IPS-18a (cell line): ENCODE measurements at regions not wholly inside any gene's neighbourhood (a gene's known extent, or its start where the extent isn't known, plus 50 kb on each side); places are given as distances from the start of the nearest gene placed in this dataset.
"Not testable (repeated sequence)": the region's sequence is repeated elsewhere in the genome, so short reads cannot be mapped to it uniquely, and the experiment has no call there.

ENCODE experiments used
- H3K27ac ChIP-seq: one replicate; pipeline ENCODE4 v1.5.1; 2013; ENCODE audit warnings: low read length
- H3K27me3 ChIP-seq: one replicate; pipeline ENCODE4 v1.6.1; 2013; ENCODE audit warnings: mild to moderate bottlenecking, low read length; ENCODE audit not compliant: control insufficient read depth, insufficient read depth
- H3K36me3 ChIP-seq: one replicate; pipeline ENCODE4 v1.6.1; 2013; ENCODE audit warnings: low read depth, low read length; ENCODE audit not compliant: control insufficient read depth
- H3K4me1 ChIP-seq: one replicate; pipeline ENCODE4 v1.6.1; 2013; ENCODE audit warnings: low read depth, low read length; ENCODE audit not compliant: control insufficient read depth
- H3K4me3 ChIP-seq: one replicate; pipeline ENCODE4 v1.5.1; 2013; ENCODE audit warnings: low read length
- H3K9ac ChIP-seq: one replicate; pipeline ENCODE4 v1.6.1; 2013; ENCODE audit warnings: mild to moderate bottlenecking, low read length, moderate library complexity
- H3K9me3 ChIP-seq: one replicate; pipeline ENCODE4 v1.6.1; 2013; ENCODE audit warnings: low read depth, low read length; ENCODE audit not compliant: control insufficient read depth

- H3K9me3 ChIP-seq, H3K4me3 ChIP-seq, H3K27me3 ChIP-seq, H3K9ac ChIP-seq, H3K36me3 ChIP-seq, H3K4me1 ChIP-seq, H3K27ac ChIP-seq: not testable (repeated sequence)
Observed at GRCh38 chr4:32716090-32716620, 1996.0 kb downstream of the PCDH7 start.

- no peaks in the 10 kb centered on the region for H3K9me3 ChIP-seq
- H3K27ac ChIP-seq, result no peak overlapping the region
- no peak overlapping the region for H3K4me3 ChIP-seq
Observed at GRCh38 chr4:32735856-32736590, 2015.9 kb downstream of the PCDH7 start.

GRCh38 chr4:32744211-32744610 lies 2024.0 kb downstream of the PCDH7 start:
- Histone ChIP-seq H3K9ac (no peak overlapping the region), H3K4me1 (no peaks in the 10 kb centered on the region), H3K27me3 (no peaks in the 10 kb centered on the region), H3K9me3 (no peaks in the 10 kb centered on the region), H3K27ac (no peak overlapping the region), H3K4me3 (no peak overlapping the region), H3K36me3 (no peaks in the 10 kb centered on the region)

More at GRCh38 chr4:32735856-32736590, 2015.9 kb downstream of the PCDH7 start:
- Histone ChIP-seq H3K27me3 (no peaks in the 10 kb centered on the region), H3K36me3 (no peaks in the 10 kb centered on the region), H3K4me1 (no peaks in the 10 kb centered on the region), H3K9ac (no peak overlapping the region)

GRCh38 chr4:32745351-32745750 lies 2025.2 kb downstream of the PCDH7 start:
- no peak overlapping the region for H3K4me3 ChIP-seq
- no peaks in the 10 kb centered on the region for H3K9me3 ChIP-seq
- H3K27me3 ChIP-seq, result no peaks in the 10 kb centered on the region
- H3K36me3 ChIP-seq, result no peaks in the 10 kb centered on the region
- H3K9ac ChIP-seq, result no peak overlapping the region
- no peaks in the 10 kb centered on the region for H3K4me1 ChIP-seq
- no peak overlapping the region for H3K27ac ChIP-seq

GRCh38 chr4:32748061-32748460 lies 2027.9 kb downstream of the PCDH7 start:
- H3K27me3 ChIP-seq, result no peaks in the 10 kb centered on the region
- no peak overlapping the region for H3K27ac ChIP-seq
- H3K4me3 ChIP-seq, result no peak overlapping the region
- H3K36me3 ChIP-seq, result no peaks in the 10 kb centered on the region
- no peaks in the 10 kb centered on the region for H3K4me1 ChIP-seq
- no peak overlapping the region for H3K9ac ChIP-seq
- no peaks in the 10 kb centered on the region for H3K9me3 ChIP-seq

- no peak overlapping the region for H3K27ac ChIP-seq
- H3K9me3 ChIP-seq, result no peaks in the 10 kb centered on the region
- H3K4me3 ChIP-seq, result no peak overlapping the region
- no peaks in the 10 kb centered on the region for H3K27me3 ChIP-seq
- H3K36me3 ChIP-seq, result no peaks in the 10 kb centered on the region
- no peak overlapping the region for H3K9ac ChIP-seq
- no peaks in the 10 kb centered on the region for H3K4me1 ChIP-seq
Observed at GRCh38 chr4:32748498-32748897, 2028.3 kb downstream of the PCDH7 start.

GRCh38 chr4:32752962-32753361 lies 2032.8 kb downstream of the PCDH7 start:
- Histone ChIP-seq H3K9me3 (peaks cover 3% of the 10 kb centered on the region), H3K4me3 (no peak overlapping the region), H3K27me3 (no peaks in the 10 kb centered on the region), H3K4me1 (no peaks in the 10 kb centered on the region), H3K27ac (no peak overlapping the region), H3K36me3 (no peaks in the 10 kb centered on the region), H3K9ac (no peak overlapping the region)

GRCh38 chr4:32768664-32769389 lies 2048.7 kb downstream of the PCDH7 start:
- no peaks in the 10 kb centered on the region for H3K4me1 ChIP-seq
- no peak overlapping the region for H3K9ac ChIP-seq
- H3K27ac ChIP-seq, result no peak overlapping the region
- no peaks in the 10 kb centered on the region for H3K27me3 ChIP-seq
- H3K4me3 ChIP-seq, result no peak overlapping the region
- no peaks in the 10 kb centered on the region for H3K36me3 ChIP-seq
- H3K9me3 ChIP-seq, result no peaks in the 10 kb centered on the region

- Histone ChIP-seq H3K4me3 (no peak overlapping the region), H3K27ac (no peak overlapping the region), H3K9ac (no peak overlapping the region), H3K9me3 (no peaks in the 10 kb centered on the region), H3K27me3 (no peaks in the 10 kb centered on the region), H3K36me3 (no peaks in the 10 kb centered on the region), H3K4me1 (no peaks in the 10 kb centered on the region)
Observed at GRCh38 chr4:32771491-32771890, 2051.3 kb downstream of the PCDH7 start.

- Histone ChIP-seq H3K9ac (no peak overlapping the region), H3K9me3 (no peaks in the 10 kb centered on the region), H3K4me1 (no peaks in the 10 kb centered on the region), H3K27me3 (no peaks in the 10 kb centered on the region), H3K4me3 (no peak overlapping the region), H3K36me3 (no peaks in the 10 kb centered on the region), H3K27ac (no peak overlapping the region)
Observed at GRCh38 chr4:32775049-32775448, 2054.9 kb downstream of the PCDH7 start.

- H3K27ac ChIP-seq, result no peak overlapping the region
- H3K4me1 ChIP-seq, result no peaks in the 10 kb centered on the region
- no peak overlapping the region for H3K4me3 ChIP-seq
- no peaks in the 10 kb centered on the region for H3K36me3 ChIP-seq
- H3K27me3 ChIP-seq, result no peaks in the 10 kb centered on the region
- H3K9me3 ChIP-seq, result no peaks in the 10 kb centered on the region
- H3K9ac ChIP-seq, result no peak overlapping the region
Observed at GRCh38 chr4:32776435-32777203, 2056.4 kb downstream of the PCDH7 start.
